Osteocyte (in vitro differentiated cells): ENCODE measurements at regions not wholly inside any gene's neighbourhood (a gene's known extent, or its start where the extent isn't known, plus 50 kb on each side); places are given as distances from the start of the nearest gene placed in this dataset.
"Not testable (repeated sequence)": the region's sequence is repeated elsewhere in the genome, so short reads cannot be mapped to it uniquely, and the experiment has no call there.

Experiments used
- DNase-seq: peaks from one replicate; pipeline ENCODE4 v3.0.0; 2021; ENCODE audit warnings: mixed read lengths; ENCODE audit not compliant: unreplicated experiment; ENCODE audit errors: extremely low spot score
- H3K27ac Mint-ChIP-seq: one replicate; pipeline ENCODE4 v1.8.0; 2021; ENCODE audit warnings: mild to moderate bottlenecking, mixed read lengths; ENCODE audit not compliant: unreplicated experiment
- H3K27me3 Mint-ChIP-seq: one replicate; pipeline ENCODE4 v1.8.0; 2021; ENCODE audit warnings: mixed read lengths; ENCODE audit not compliant: unreplicated experiment
- H3K36me3 Mint-ChIP-seq: one replicate; pipeline ENCODE4 v1.8.0; 2021; ENCODE audit warnings: mixed read lengths; ENCODE audit not compliant: unreplicated experiment
- H3K4me1 Mint-ChIP-seq: one replicate; pipeline ENCODE4 v1.8.0; 2021; ENCODE audit warnings: mixed read lengths; ENCODE audit not compliant: unreplicated experiment
- H3K4me3 Mint-ChIP-seq: one replicate; pipeline ENCODE4 v1.8.0; 2021; ENCODE audit warnings: mild to moderate bottlenecking, moderate library complexity, mixed read lengths; ENCODE audit not compliant: unreplicated experiment
- H3K9me3 Mint-ChIP-seq: one replicate; pipeline ENCODE4 v1.8.0; 2021; ENCODE audit warnings: mixed read lengths; ENCODE audit not compliant: unreplicated experiment
- CTCF ChIP-seq: fragments of 200-600 bp; sonication (generic); IDR thresholded peaks from 2 replicates; pipeline ENCODE4 v1.5.0; 2021; ENCODE audit warnings: antibody characterized with exemption, mild to moderate bottlenecking, moderate library complexity

DNA sequence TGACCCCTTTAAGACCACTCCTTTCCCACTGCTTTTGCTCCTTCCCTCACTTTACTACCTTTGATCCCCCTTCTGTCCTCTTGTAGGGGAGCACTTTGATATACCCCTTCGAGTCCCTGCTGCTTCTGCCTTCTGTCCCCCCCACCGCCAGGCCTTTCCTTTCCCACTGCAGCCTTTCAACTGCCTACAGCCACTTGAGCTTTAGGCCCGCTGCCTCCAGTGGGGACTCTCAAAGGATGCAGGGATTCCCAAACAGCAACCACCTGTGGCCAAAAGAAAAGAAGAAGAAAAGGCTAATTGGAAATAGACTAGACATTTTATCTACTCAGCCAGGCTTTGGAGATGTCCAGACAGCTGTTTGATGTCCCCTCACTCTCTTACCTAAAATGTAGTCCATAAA is 77.0 kb upstream of the DTNBP1 start:
- H3K27me3 Mint-ChIP-seq: peaks cover 7% of the 10 kb centered on the region
- H3K27ac Mint-ChIP-seq: no peak overlapping the region
- no peak overlapping the region for H3K4me3 Mint-ChIP-seq

GRCh38 chr6:15739353-15739752 is 76.5 kb upstream of the DTNBP1 start:
- Mint-ChIP-seq H3K27me3 (peaks cover 11% of the 10 kb centered on the region), H3K9me3 (no peaks in the 10 kb centered on the region), H3K4me3 (no peak overlapping the region), H3K4me1 (no peaks in the 10 kb centered on the region), H3K36me3 (no peaks in the 10 kb centered on the region), H3K27ac (no peak overlapping the region)
- no peak for TF ChIP-seq CTCF
- no peak for DNase-seq

More for the DNA sequence above, 77.0 kb upstream of the DTNBP1 start:
- TF ChIP-seq CTCF: no peak
- no peaks in the 10 kb centered on the region for H3K36me3 Mint-ChIP-seq
- no peaks in the 10 kb centered on the region for H3K4me1 Mint-ChIP-seq
- no peak for DNase-seq
- H3K9me3 Mint-ChIP-seq: no peaks in the 10 kb centered on the region

DNA sequence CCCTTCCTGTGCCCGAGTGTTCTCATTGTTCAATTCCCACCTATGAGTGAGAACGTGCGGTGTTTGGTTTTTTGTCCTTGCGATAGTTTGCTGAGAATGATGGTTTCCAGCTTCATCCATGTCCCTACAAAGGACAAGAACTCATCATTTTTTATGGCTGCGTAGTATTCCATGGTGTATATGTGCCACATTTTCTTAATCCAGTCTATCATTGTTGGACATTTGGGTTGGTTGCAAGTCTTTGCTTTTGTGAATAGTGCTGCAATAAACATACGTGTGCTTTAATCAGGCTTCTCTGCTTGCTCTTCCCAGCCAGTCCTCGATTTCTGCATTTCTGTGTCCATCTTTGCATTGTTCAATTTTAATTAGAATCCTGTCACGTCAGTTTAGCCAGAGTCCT is 75.4 kb upstream of the DTNBP1 start:
- H3K27ac Mint-ChIP-seq: not testable (repeated sequence)

GRCh38 chr6:15736297-15736696 is 73.5 kb upstream of the DTNBP1 start:
- Mint-ChIP-seq H3K27ac (no peak overlapping the region), H3K36me3 (no peaks in the 10 kb centered on the region), H3K4me1 (no peaks in the 10 kb centered on the region), H3K4me3 (no peak overlapping the region), H3K27me3 (peaks cover 30% of the 10 kb centered on the region), H3K9me3 (no peaks in the 10 kb centered on the region)
- TF ChIP-seq CTCF: no peak
- no peak for DNase-seq

More for the DNA sequence above, 75.4 kb upstream of the DTNBP1 start:
- H3K36me3 Mint-ChIP-seq, DNase-seq, H3K9me3 Mint-ChIP-seq, H3K4me1 Mint-ChIP-seq, H3K4me3 Mint-ChIP-seq: not testable (repeated sequence)
- peaks cover 15% of the 10 kb centered on the region for H3K27me3 Mint-ChIP-seq

GRCh38 chr6:15735567-15736265 is 72.9 kb upstream of the DTNBP1 start:
- Mint-ChIP-seq H3K4me3 (no peak overlapping the region), H3K27ac (no peak overlapping the region), H3K27me3 (peaks cover 35% of the 10 kb centered on the region), H3K4me1 (no peaks in the 10 kb centered on the region), H3K9me3 (no peaks in the 10 kb centered on the region), H3K36me3 (no peaks in the 10 kb centered on the region)
- TF ChIP-seq CTCF: no peak
- DNase-seq: no peak
